ENCODE measurements at regions not wholly inside any gene's neighbourhood (a gene's known extent, or its start where the extent isn't known, plus 50 kb on each side); places are given as distances from the start of the nearest gene placed in this dataset.
"Not testable (repeated sequence)": the region's sequence is repeated elsewhere in the genome, so short reads cannot be mapped to it uniquely, and the experiment has no call there.

DNA sequence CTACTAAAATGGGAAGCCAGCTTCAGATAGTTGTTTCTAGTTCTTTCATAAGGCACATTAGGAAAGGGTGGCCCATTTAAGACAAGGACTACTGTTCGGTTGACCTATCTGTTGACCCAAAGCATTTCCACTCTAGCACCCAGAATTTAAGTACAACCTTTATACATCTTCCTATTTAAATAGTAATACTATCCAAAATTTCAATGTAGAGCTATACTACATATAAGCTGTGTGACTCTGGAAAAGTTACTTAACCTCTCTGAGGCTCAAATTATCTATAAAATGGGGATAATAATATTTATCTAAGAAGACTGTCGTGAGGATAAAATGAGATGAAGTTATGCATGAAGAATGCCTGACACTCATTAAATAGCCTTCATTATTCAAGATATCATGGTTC, 82.0 kb upstream of the TMEM164 start:
- CTCF ChIA-PET = no interaction called here
- TF ChIP-seq, protein P1, sequence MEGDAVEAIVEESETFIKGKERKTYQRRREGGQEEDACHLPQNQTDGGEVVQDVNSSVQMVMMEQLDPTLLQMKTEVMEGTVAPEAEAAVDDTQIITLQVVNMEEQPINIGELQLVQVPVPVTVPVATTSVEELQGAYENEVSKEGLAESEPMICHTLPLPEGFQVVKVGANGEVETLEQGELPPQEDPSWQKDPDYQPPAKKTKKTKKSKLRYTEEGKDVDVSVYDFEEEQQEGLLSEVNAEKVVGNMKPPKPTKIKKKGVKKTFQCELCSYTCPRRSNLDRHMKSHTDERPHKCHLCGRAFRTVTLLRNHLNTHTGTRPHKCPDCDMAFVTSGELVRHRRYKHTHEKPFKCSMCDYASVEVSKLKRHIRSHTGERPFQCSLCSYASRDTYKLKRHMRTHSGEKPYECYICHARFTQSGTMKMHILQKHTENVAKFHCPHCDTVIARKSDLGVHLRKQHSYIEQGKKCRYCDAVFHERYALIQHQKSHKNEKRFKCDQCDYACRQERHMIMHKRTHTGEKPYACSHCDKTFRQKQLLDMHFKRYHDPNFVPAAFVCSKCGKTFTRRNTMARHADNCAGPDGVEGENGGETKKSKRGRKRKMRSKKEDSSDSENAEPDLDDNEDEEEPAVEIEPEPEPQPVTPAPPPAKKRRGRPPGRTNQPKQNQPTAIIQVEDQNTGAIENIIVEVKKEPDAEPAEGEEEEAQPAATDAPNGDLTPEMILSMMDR (IDR thresholded peaks at IDR 0.05) = no peak
- no peak overlapping the region for H3K27ac Mint-ChIP-seq
- no peak for ATAC-seq (ENCODE audit: poor library complexity)
- H3K4me3 Mint-ChIP-seq = no peak overlapping the region
- no peaks in the 10 kb centered on the region for H3K27me3 Mint-ChIP-seq
- no peaks in the 10 kb centered on the region for H3K4me1 Mint-ChIP-seq (ENCODE audit: low read depth)
- Histone ChIP-seq H3K4me3 (ENCODE audit: low read length) (no peak overlapping the region), H3K27me3 (ENCODE audit: control insufficient read depth in 1 of 2, insufficient read depth in 2 of 2, low read length in 2 of 2) (no peaks in the 10 kb centered on the region), H3K9me3 (ENCODE audit: control insufficient read depth in 1 of 2, insufficient read depth in 1 of 2, low read length in 2 of 2) (no peaks in the 10 kb centered on the region), H3K27ac (ENCODE audit: low read depth in 1 of 2, low read length in 2 of 2) (no peak overlapping the region), H3K4me1 (ENCODE audit: insufficient read depth, low read length) (no peaks in the 10 kb centered on the region), H3K36me3 (ENCODE audit: insufficient read depth, low read length) (no peaks in the 10 kb centered on the region)
- no peaks in the 10 kb centered on the region for H3K9me3 Mint-ChIP-seq
- DNase-seq = no peak
- POLR2A ChIA-PET = interaction anchor here (0.6 kb wide), 1 partner anchor 12 kb away, joined by 4 read pairs; no protein-coding TSS in a partner anchor
- no peaks in the 10 kb centered on the region for H3K36me3 Mint-ChIP-seq (ENCODE audit: low read depth)
- intact Hi-C loops (cut with DNase I, micrococcal nuclease) = no loop called here

DNA sequence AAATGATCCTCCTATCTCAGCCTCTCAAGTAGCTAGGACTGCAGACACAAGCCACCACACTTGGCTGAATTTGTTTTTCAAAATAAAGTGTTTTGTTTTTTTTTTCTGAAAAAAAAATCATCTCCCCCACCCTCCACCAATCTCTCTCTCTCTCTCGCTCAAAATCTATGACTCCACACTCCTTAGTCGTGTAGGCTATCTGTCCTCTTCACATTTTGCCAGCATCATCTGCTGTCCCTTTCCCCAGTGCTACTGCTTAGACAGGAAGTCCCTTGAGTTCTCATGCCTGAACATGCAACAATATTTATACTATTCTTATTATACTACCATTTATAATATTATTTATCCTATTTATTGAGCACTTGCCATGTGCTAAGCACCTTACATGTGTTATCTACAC, 80.7 kb upstream of the TMEM164 start:
- intact Hi-C loops (cut with DNase I, micrococcal nuclease) = no loop called here
- Mint-ChIP-seq H3K9me3 (no peaks in the 10 kb centered on the region), H3K4me3 (no peak overlapping the region), H3K36me3 (ENCODE audit: low read depth) (no peaks in the 10 kb centered on the region), H3K4me1 (ENCODE audit: low read depth) (no peaks in the 10 kb centered on the region), H3K27ac (no peak overlapping the region), H3K27me3 (no peaks in the 10 kb centered on the region)
- Histone ChIP-seq H3K27me3 (ENCODE audit: control insufficient read depth in 1 of 2, insufficient read depth in 2 of 2, low read length in 2 of 2) (no peaks in the 10 kb centered on the region), H3K9me3 (ENCODE audit: control insufficient read depth in 1 of 2, insufficient read depth in 1 of 2, low read length in 2 of 2) (no peaks in the 10 kb centered on the region), H3K36me3 (ENCODE audit: insufficient read depth, low read length) (no peaks in the 10 kb centered on the region), H3K4me3 (ENCODE audit: low read length) (no peak overlapping the region), H3K4me1 (ENCODE audit: insufficient read depth, low read length) (no peaks in the 10 kb centered on the region), H3K27ac (ENCODE audit: low read depth in 1 of 2, low read length in 2 of 2) (no peak overlapping the region)
- DNase-seq = no peak
- CTCF ChIA-PET = no interaction called here
- no peak for ATAC-seq (ENCODE audit: poor library complexity)
- TF ChIP-seq, protein P1 (IDR thresholded peaks at IDR 0.05) = no peak
- POLR2A ChIA-PET = no interaction called here

DNA sequence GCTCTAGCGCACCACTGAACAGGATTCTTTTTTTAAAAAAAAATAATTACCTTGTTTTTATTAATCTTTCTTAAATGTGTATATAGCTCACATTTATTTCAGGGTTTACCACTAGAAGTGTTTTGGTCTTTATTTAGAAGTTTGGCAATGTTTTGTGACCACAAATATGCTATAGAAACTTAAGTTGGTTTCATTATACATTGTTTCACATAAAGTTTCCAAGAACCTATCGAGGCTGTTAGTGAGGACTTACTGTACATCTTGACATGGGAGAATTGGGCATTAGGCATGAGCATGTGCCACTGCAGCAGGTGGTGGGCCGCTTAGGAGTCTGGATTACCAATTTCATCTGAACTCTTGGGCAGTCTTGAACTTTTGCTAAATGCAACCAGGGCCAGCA, 77.9 kb upstream of the TMEM164 start:
- H3K27ac ChIP-seq (ENCODE audit: low read depth in 1 of 2, low read length in 2 of 2); H3K4me1 Mint-ChIP-seq (ENCODE audit: low read depth); H3K4me3 ChIP-seq (ENCODE audit: low read length); H3K9me3 ChIP-seq (ENCODE audit: control insufficient read depth in 1 of 2, insufficient read depth in 1 of 2, low read length in 2 of 2); H3K9me3 Mint-ChIP-seq; DNase-seq; H3K4me3 Mint-ChIP-seq; H3K27ac Mint-ChIP-seq; H3K36me3 ChIP-seq (ENCODE audit: insufficient read depth, low read length); POLR2A ChIA-PET; intact Hi-C loops (cut with DNase I, micrococcal nuclease); H3K36me3 Mint-ChIP-seq (ENCODE audit: low read depth); CTCF ChIA-PET; ATAC-seq (ENCODE audit: poor library complexity); H3K27me3 Mint-ChIP-seq; H3K4me1 ChIP-seq (ENCODE audit: insufficient read depth, low read length); H3K27me3 ChIP-seq (ENCODE audit: control insufficient read depth in 1 of 2, insufficient read depth in 2 of 2, low read length in 2 of 2): not testable (repeated sequence)

DNA sequence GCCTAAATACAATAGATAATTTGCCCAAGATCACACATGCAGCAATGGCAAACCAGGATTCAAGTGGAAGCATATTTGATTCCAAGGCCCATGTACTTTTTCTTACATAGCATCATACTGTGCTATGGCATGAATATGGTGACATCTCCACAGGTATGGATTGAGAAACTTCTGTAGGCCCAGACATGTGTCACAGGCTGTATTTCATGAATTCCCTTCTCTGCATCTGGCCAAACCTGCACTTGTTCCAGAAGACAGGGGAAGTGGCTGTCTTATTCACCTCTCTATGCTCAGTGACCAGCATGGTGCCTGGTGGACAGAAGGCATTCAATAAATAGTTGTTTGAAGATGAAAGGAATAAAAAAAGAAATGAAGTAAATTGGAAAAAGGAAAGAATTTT, 77.3 kb upstream of the TMEM164 start:
- Mint-ChIP-seq H3K4me1 (ENCODE audit: low read depth) (no peaks in the 10 kb centered on the region), H3K4me3 (no peak overlapping the region), H3K27ac (no peak overlapping the region), H3K36me3 (ENCODE audit: low read depth) (no peaks in the 10 kb centered on the region), H3K27me3 (no peaks in the 10 kb centered on the region), H3K9me3 (no peaks in the 10 kb centered on the region)
- intact Hi-C loops (cut with DNase I, micrococcal nuclease) = no loop called here
- ChIA-PET CTCF (no interaction called here), POLR2A (no interaction called here)
- Histone ChIP-seq H3K27me3 (ENCODE audit: control insufficient read depth in 1 of 2, insufficient read depth in 2 of 2, low read length in 2 of 2) (no peaks in the 10 kb centered on the region), H3K9me3 (ENCODE audit: control insufficient read depth in 1 of 2, insufficient read depth in 1 of 2, low read length in 2 of 2) (no peaks in the 10 kb centered on the region), H3K4me3 (ENCODE audit: low read length) (no peak overlapping the region), H3K4me1 (ENCODE audit: insufficient read depth, low read length) (no peaks in the 10 kb centered on the region), H3K36me3 (ENCODE audit: insufficient read depth, low read length) (no peaks in the 10 kb centered on the region), H3K27ac (ENCODE audit: low read depth in 1 of 2, low read length in 2 of 2) (no peak overlapping the region)
- ATAC-seq (ENCODE audit: poor library complexity) (no peak), DNase-seq (no peak)
- TF ChIP-seq, protein P1 (IDR thresholded peaks at IDR 0.05) = no peak

Data from CD4-positive, alpha-beta T cell (primary cell).